ENCODE measurements at regions not wholly inside any gene's neighbourhood (a gene's known extent, or its start where the extent isn't known, plus 50 kb on each side); places are given as distances from the start of the nearest gene placed in this dataset.

DNA sequence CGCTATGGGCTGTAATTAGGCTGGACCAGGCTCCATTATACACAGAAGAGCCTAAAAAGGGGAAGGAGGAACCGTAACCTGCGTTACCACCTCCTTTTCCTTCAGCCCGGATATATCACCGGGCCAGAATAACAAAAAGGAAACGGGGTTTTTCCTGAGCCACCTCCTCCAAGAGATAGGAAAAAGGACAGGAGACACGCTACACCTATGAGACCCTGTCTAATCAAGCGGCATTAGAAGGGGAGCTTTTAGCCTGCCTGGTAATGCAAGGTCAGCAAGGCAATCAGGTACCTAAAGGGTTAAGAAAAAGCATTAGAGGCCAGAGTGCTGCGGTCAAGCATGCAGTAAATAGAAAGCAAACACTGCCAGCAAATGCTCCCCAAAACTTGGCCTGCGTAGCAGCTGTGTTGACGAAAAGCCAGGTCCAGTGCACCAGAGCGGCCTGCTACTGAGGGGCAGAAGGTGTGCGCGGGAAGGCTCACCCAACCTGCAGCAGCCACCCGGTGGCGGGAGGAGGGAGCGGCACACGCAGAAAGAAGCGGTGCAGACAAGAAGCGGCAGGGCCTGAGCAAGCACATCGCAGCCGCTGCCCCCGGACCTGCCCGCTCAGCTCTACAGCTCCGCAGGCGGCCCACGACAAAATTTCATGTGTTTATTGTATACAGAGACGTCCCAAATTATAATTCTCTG lies 1466.1 kb downstream of the UQCRFS1 start:
- no peak overlapping the region for H3K4me3 ChIP-seq
- no peaks in the 10 kb centered on the region for H3K27me3 ChIP-seq
- 48 to 57% methylated on average over 22 to 28 of the region's 28 CpGs for WGBS, 2 donors
- peak in 3 of 4 donors; percentile 10 to 19 (median 16) for DNase-seq
- no peak for ATAC-seq
- TF ChIP-seq, protein P1, sequence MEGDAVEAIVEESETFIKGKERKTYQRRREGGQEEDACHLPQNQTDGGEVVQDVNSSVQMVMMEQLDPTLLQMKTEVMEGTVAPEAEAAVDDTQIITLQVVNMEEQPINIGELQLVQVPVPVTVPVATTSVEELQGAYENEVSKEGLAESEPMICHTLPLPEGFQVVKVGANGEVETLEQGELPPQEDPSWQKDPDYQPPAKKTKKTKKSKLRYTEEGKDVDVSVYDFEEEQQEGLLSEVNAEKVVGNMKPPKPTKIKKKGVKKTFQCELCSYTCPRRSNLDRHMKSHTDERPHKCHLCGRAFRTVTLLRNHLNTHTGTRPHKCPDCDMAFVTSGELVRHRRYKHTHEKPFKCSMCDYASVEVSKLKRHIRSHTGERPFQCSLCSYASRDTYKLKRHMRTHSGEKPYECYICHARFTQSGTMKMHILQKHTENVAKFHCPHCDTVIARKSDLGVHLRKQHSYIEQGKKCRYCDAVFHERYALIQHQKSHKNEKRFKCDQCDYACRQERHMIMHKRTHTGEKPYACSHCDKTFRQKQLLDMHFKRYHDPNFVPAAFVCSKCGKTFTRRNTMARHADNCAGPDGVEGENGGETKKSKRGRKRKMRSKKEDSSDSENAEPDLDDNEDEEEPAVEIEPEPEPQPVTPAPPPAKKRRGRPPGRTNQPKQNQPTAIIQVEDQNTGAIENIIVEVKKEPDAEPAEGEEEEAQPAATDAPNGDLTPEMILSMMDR (IDR thresholded peaks at IDR 0.05) = no peak
- TF ChIP-seq POLR2A (IDR thresholded peaks at IDR 0.05) = no peak
- H3K36me3 ChIP-seq (replicated peaks in 1 of 2; ENCODE audit: insufficient read depth in 1 of 2, low read depth in 2 of 2) = no peaks in the 10 kb centered on the region
- intact Hi-C loops (cut with DNase I) = no loop called here
- peaks cover 0 to 15% (median 0%) of the 10 kb centered on the region in 3 donors for H3K9me3 ChIP-seq
- no peak overlapping the region for H3K27ac ChIP-seq
- H3K4me1 ChIP-seq = no peaks in the 10 kb centered on the region

DNA sequence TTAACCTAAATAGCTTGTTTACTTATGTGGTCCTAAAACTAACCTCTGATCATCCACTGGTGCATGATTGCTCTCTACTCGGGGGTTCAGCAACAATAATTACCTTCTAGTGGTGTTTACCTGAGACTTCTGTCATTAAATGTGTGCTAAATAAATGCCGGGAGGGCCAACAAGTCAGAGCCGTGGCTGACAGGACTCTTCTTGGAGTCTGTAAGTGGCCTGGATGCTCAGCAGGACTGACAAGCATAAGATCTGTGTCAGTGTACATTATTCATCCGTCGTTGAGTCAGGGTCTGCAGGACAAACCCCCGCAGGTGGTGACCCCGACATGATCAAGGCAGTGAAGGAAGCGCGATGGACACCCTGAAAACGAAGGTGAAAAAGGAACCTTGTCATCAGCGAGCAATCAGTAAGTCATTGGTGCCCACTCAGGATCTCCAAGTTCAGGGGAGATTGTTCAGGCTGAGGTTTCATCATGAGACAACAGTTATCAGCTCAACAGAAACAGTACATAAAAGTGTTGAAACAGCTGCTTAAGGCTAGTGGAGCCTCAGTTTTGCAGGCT lies 1466.9 kb downstream of the UQCRFS1 start:
- no peak overlapping the region for H3K4me3 ChIP-seq
- intact Hi-C loops (cut with DNase I) = no loop called here
- ATAC-seq (no peak), DNase-seq (no peak)
- H3K4me1 ChIP-seq = no peaks in the 10 kb centered on the region
- H3K27ac ChIP-seq = no peak overlapping the region
- no peaks in the 10 kb centered on the region for H3K36me3 ChIP-seq (replicated peaks in 1 of 2; ENCODE audit: insufficient read depth in 1 of 2, low read depth in 2 of 2)
- no peaks in the 10 kb centered on the region for H3K27me3 ChIP-seq
- peaks cover 0 to 15% (median 0%) of the 10 kb centered on the region in 3 donors for H3K9me3 ChIP-seq
- TF ChIP-seq, protein P1 (IDR thresholded peaks at IDR 0.05) = no peak
- TF ChIP-seq POLR2A (IDR thresholded peaks at IDR 0.05) = no peak
- WGBS, 2 donors = 89 to 93% methylated on average over 11 of the region's 11 CpGs

- H3K4me3 ChIP-seq = no peak overlapping the region
- TF ChIP-seq, protein P1 (IDR thresholded peaks at IDR 0.05) = no peak
- TF ChIP-seq POLR2A (IDR thresholded peaks at IDR 0.05) = no peak
- no peak for DNase-seq
- intact Hi-C loops (cut with DNase I) = no loop called here
- H3K36me3 ChIP-seq (replicated peaks in 1 of 2; ENCODE audit: insufficient read depth in 1 of 2, low read depth in 2 of 2) = no peaks in the 10 kb centered on the region
- no peaks in the 10 kb centered on the region for H3K4me1 ChIP-seq
- no peaks in the 10 kb centered on the region for H3K27me3 ChIP-seq
- no peak overlapping the region for H3K27ac ChIP-seq
- H3K9me3 ChIP-seq = peaks cover 0 to 15% (median 0%) of the 10 kb centered on the region in 3 donors
- no peak for ATAC-seq
- 72 to 79% methylated on average over 4 to 10 of the region's 10 CpGs for WGBS, 2 donors
Measured at GRCh38 chr19:27744926-27745768, 1467.8 kb downstream of the UQCRFS1 start.

DNA sequence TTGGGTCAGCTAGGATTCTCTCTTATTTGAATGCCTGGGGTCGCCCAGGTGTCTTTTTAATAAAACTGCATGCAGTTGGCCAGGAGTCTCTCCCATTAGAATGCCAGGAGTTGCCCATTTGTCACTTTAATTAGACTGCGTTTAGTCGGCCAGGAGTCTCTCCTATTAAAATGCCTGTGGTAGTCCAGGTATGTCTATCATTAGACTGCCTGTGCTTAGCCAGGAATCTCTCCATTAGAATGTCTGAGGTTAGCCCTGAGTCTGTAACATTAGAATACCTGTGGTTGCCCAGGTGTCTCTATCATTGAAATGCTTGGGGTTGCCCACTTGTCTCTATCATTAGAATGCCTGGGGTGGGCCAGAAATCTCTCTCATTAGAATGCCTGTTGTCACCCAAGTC lies 1470.9 kb downstream of the UQCRFS1 start:
- Histone ChIP-seq H3K27me3 (no peaks in the 10 kb centered on the region), H3K4me1 (no peaks in the 10 kb centered on the region), H3K36me3 (replicated peaks in 1 of 2; ENCODE audit: insufficient read depth in 1 of 2, low read depth in 2 of 2) (no peaks in the 10 kb centered on the region), H3K4me3 (no peak overlapping the region), H3K9me3 (peaks cover 0 to 16% (median 0%) of the 10 kb centered on the region in 3 donors), H3K27ac (no peak overlapping the region)
- 72 to 74% methylated on average over 3 of the region's 3 CpGs for WGBS, 2 donors
- DNase-seq (no peak), ATAC-seq (no peak)
- TF ChIP-seq, protein P1 (IDR thresholded peaks at IDR 0.05) = no peak
- no peak for TF ChIP-seq POLR2A (IDR thresholded peaks at IDR 0.05)
- intact Hi-C loops (cut with DNase I) = no loop called here
